Endothelial cell of umbilical vein (primary cell): ENCODE measurements at regions not wholly inside any gene's neighbourhood (a gene's known extent, or its start where the extent isn't known, plus 50 kb on each side); places are given as distances from the start of the nearest gene placed in this dataset.

Source experiments
- EZH2 ChIP-seq: IDR thresholded peaks from 2 replicates; pipeline ENCODE4 v1.6.1; 2012; ENCODE audit warnings: borderline replicate concordance, low read depth, mild to moderate bottlenecking, moderate library complexity, low read length, inconsistent platforms; ENCODE audit not compliant: severe bottlenecking
- FOS ChIP-seq: IDR thresholded peaks from 2 replicates; pipeline ENCODE4 v1.6.1; 2011; ENCODE audit warnings: mild to moderate bottlenecking, low read length, moderate library complexity, borderline replicate concordance; ENCODE audit not compliant: insufficient read depth
- GATA2 ChIP-seq: IDR thresholded peaks from 2 replicates; pipeline ENCODE4 v1.7.0; 2011; ENCODE audit warnings: low read depth, mild to moderate bottlenecking, moderate library complexity, mixed read lengths, low read length; ENCODE audit not compliant: insufficient read length, insufficient read depth
- JUN ChIP-seq: IDR thresholded peaks from 2 replicates; pipeline ENCODE4 v1.6.1; 2011; ENCODE audit warnings: borderline replicate concordance, low read depth; ENCODE audit not compliant: insufficient read length, insufficient read depth
- POLR2A ChIP-seq: IDR thresholded peaks from 2 replicates; pipeline ENCODE4 v1.6.1; 2012; ENCODE audit warnings: low read depth, mild to moderate bottlenecking, control low read depth, low read length
- POLR2AphosphoS5 ChIP-seq: IDR thresholded peaks from 2 replicates; pipeline ENCODE4 v1.6.1; 2012; ENCODE audit warnings: low read depth, mild to moderate bottlenecking, control low read depth, low read length, moderate library complexity; ENCODE audit not compliant: insufficient read depth
- TF ChIP-seq, protein P1 (sequence below), 2 donors: IDR thresholded peaks; 1 replicate in 1 of 2; 2 replicates in 1 of 2; pipeline ENCODE4 v1.5.1; 2011; ENCODE audit warnings: low read length in 2 of 2, mild to moderate bottlenecking in 2 of 2, moderate library complexity in 2 of 2, control low read depth in 1 of 2, inconsistent platforms in 1 of 2, low read depth in 1 of 2; ENCODE audit not compliant: insufficient read depth in 1 of 2; ENCODE audit errors: extremely low read depth in 1 of 2
- TF ChIP-seq, protein P2 (sequence below): IDR thresholded peaks from 2 replicates; pipeline ENCODE4 v1.6.1; 2011; ENCODE audit not compliant: insufficient read depth, insufficient read length

DNA sequence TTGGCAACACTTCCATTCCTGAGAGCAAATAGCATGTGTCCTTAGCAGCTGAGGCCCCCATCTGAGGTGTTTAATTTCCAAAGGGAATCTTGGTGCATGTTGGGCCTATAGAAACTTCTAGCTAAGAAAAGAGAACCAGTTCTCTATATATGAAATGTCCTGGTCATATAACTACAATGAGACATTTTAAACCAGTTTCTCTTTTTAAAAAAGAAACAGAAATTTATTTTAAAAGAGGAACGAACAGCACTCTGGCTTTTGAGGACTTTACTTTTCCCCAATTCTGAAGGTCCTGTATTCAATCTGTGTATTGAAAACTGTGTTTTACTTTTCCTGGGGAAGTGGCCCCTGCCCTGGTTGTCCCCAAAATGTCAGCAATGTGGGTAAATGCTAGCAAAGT is 94.0 kb upstream of the FOXN2 start:
- TF ChIP-seq, protein P1, sequence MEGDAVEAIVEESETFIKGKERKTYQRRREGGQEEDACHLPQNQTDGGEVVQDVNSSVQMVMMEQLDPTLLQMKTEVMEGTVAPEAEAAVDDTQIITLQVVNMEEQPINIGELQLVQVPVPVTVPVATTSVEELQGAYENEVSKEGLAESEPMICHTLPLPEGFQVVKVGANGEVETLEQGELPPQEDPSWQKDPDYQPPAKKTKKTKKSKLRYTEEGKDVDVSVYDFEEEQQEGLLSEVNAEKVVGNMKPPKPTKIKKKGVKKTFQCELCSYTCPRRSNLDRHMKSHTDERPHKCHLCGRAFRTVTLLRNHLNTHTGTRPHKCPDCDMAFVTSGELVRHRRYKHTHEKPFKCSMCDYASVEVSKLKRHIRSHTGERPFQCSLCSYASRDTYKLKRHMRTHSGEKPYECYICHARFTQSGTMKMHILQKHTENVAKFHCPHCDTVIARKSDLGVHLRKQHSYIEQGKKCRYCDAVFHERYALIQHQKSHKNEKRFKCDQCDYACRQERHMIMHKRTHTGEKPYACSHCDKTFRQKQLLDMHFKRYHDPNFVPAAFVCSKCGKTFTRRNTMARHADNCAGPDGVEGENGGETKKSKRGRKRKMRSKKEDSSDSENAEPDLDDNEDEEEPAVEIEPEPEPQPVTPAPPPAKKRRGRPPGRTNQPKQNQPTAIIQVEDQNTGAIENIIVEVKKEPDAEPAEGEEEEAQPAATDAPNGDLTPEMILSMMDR (IDR thresholded peaks at IDR 0.05; ENCODE audit: extremely low read depth in 1 of 2, insufficient read depth in 1 of 2, low read depth in 1 of 2, low read length in 2 of 2), result no peak
- TF ChIP-seq POLR2A (no peak), POLR2AphosphoS5 (no peak), EZH2 (no peak), FOS (no peak), JUN (no peak), GATA2 (no peak)
- TF ChIP-seq, protein P2, sequence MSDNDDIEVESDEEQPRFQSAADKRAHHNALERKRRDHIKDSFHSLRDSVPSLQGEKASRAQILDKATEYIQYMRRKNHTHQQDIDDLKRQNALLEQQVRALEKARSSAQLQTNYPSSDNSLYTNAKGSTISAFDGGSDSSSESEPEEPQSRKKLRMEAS, result no peak
